HepG2 (cell line): ENCODE measurements at regions not wholly inside any gene's neighbourhood (a gene's known extent, or its start where the extent isn't known, plus 50 kb on each side); places are given as distances from the start of the nearest gene placed in this dataset.
A peak's percentile ranks its signal among the peaks of the same experiment; 100 is the strongest.

Experiments
- ATAC-seq: fragments of 200-7000 bp; cut with Tn5 transposase; 3 replicates; pipeline ENCODE4 v1.9.1; 2020; ENCODE audit warnings: mild to moderate bottlenecking, moderate library complexity
- BruUV-seq: library from RNA; stranded (reverse); fragments of 400-500 nt; replicated peaks from 2 replicates; lab custom pipeline; 2021; lab: Mats Ljungman, UMichigan
- CTCF ChIA-PET: fragments of 300-600 bp; formaldehyde crosslinking; extraction: SDS; loops from one replicate; lab custom pipeline; 2021; ENCODE audit warnings: low total read pairs, inconsistent platforms, low intra/inter-chr PET ratio; lab: Yijun Ruan, JAX
- POLR2A ChIA-PET: fragments of 350-600 bp; sonication (Branson Sonifier 250); formaldehyde crosslinking; loops from one replicate; lab custom pipeline; 2020; ENCODE audit warnings: antibody characterized with exemption, inconsistent platforms; lab: Yijun Ruan, JAX
- DNase-seq: peaks from one replicate; pipeline ENCODE4 v3.0.0-alpha.2; 2015; ENCODE audit warnings: low spot score
- FAIRE-seq: peaks from 3 replicates; lab custom pipeline; 2011; peaks lifted over from hg19 to GRCh38; lab: Jason Lieb, UNC
- H2AFZ ChIP-seq: one replicate; pipeline ENCODE4 v1.6.1; 2011; ENCODE audit warnings: low read length, inconsistent platforms
- H3K27ac ChIP-seq: fragments of 300-600 bp; 3 replicates; pipeline ENCODE4 v1.8.0; 2011; ENCODE audit warnings: mixed run types, mild to moderate bottlenecking, mixed read lengths, low read length, inconsistent platforms; ENCODE audit not compliant: insufficient read depth; ENCODE audit errors: extremely low read length
- H3K27me3 ChIP-seq, 2 experiments: fragments of 200-600 bp in 1 of 2; 2 replicates in 1 of 2; 3 replicates in 1 of 2; pipeline versions ENCODE4 v1.6.0 to v1.8.0; 2011; ENCODE audit warnings: low read length in 2 of 2, mild to moderate bottlenecking in 2 of 2, moderate library complexity in 2 of 2, inconsistent platforms in 1 of 2; ENCODE audit not compliant: insufficient read depth in 2 of 2, control insufficient read depth in 1 of 2
- H3K36me3 ChIP-seq, 2 experiments: fragments of 200-600 bp in 1 of 2; replicated peaks in 1 of 2; 2 replicates in 1 of 2; 3 replicates in 1 of 2; pipeline versions ENCODE4 v1.5.1 to v1.8.0; 2011; ENCODE audit warnings: low read length in 2 of 2, inconsistent platforms in 1 of 2; ENCODE audit not compliant: insufficient read depth in 2 of 2, control insufficient read depth in 1 of 2
- H3K4me1 ChIP-seq: 2 replicates; pipeline ENCODE4 v1.5.1; 2012; ENCODE audit warnings: low read length, inconsistent platforms; ENCODE audit not compliant: insufficient read depth
- H3K4me2 ChIP-seq: 2 replicates; pipeline ENCODE4 v1.6.0; 2011; ENCODE audit warnings: low read depth, low read length, inconsistent platforms
- H3K4me3 ChIP-seq, 3 experiments: fragments of 200-600 bp in 1 of 3; sonication (generic), shearing (Covaris generic) in 1 of 3; replicated peaks in 1 of 3; 2 replicates each; pipeline ENCODE4 v1.5.1; 2011 to 2016; ENCODE audit warnings: low read length in 3 of 3, inconsistent platforms in 2 of 3, low read depth in 2 of 3, mild to moderate bottlenecking in 2 of 3, control low read depth in 1 of 3, mixed read lengths in 1 of 3; ENCODE audit not compliant: insufficient read depth in 1 of 3
- H3K79me2 ChIP-seq: one replicate; pipeline ENCODE4 v1.6.1; 2011; ENCODE audit warnings: low read length, inconsistent platforms; ENCODE audit not compliant: insufficient read depth
- H3K9ac ChIP-seq: 2 replicates; pipeline ENCODE4 v1.6.0; 2011; ENCODE audit warnings: mild to moderate bottlenecking, low read depth, low read length, inconsistent platforms; ENCODE audit not compliant: insufficient read depth
- H3K9me3 ChIP-seq: 2 replicates; pipeline ENCODE4 v1.5.1; 2012; ENCODE audit warnings: mild to moderate bottlenecking, low read length
- H4K20me1 ChIP-seq: 2 replicates; pipeline ENCODE4 v1.6.0; 2011; ENCODE audit warnings: inconsistent platforms, mild to moderate bottlenecking, low read length, moderate library complexity; ENCODE audit not compliant: insufficient read depth
- BHLHE40 ChIP-seq: IDR thresholded peaks from 2 replicates; pipeline ENCODE4 v1.6.1; 2011; ENCODE audit warnings: low read length, improper control_type of control experiment
- DZIP1 ChIP-seq: sonication (generic); formaldehyde crosslinking; IDR thresholded peaks from 2 replicates; pipeline ENCODE4 v1.5.0; 2020; ENCODE audit warnings: mild to moderate bottlenecking, missing genetic modification reagents
- FLYWCH1 ChIP-seq: sonication (generic); formaldehyde crosslinking; IDR thresholded peaks from 2 replicates; pipeline ENCODE4 v1.8.1; 2023; ENCODE audit warnings: mild to moderate bottlenecking, missing genetic modification reagents
- FOXJ3 ChIP-seq: sonication (generic); formaldehyde crosslinking; IDR thresholded peaks from 2 replicates; pipeline ENCODE4 v1.4.0; 2020; ENCODE audit warnings: missing genetic modification reagents, mild to moderate bottlenecking, borderline replicate concordance
- HCFC1 ChIP-seq: fragments of 150-350 bp; IDR thresholded peaks from 2 replicates; pipeline ENCODE4 v1.6.1; 2014; ENCODE audit warnings: low read depth, low read length
- NFIC ChIP-seq: IDR thresholded peaks from 2 replicates; pipeline ENCODE4 v1.6.1; 2012; ENCODE audit warnings: mild to moderate bottlenecking, low read length, inconsistent platforms
- NR2C2 ChIP-seq: sonication (generic); formaldehyde crosslinking; IDR thresholded peaks from 2 replicates; pipeline ENCODE4 v1.4.0; 2020; ENCODE audit warnings: missing genetic modification reagents, mild to moderate bottlenecking, moderate library complexity, borderline replicate concordance
- NR2F1 ChIP-seq, 2 experiments: fragments of 450-650 bp in 1 of 2; formaldehyde crosslinking in 1 of 2; IDR thresholded peaks; 2 replicates each; pipeline versions ENCODE4 v1.5.0 to v1.6.1; 2016 to 2020; ENCODE audit warnings: mild to moderate bottlenecking in 1 of 2, missing compliant biosample characterization in 1 of 2, missing genetic modification reagents in 1 of 2, moderate library complexity in 1 of 2
- RFX3 ChIP-seq: IDR thresholded peaks from 2 replicates; pipeline ENCODE4 v1.6.1; 2016; ENCODE audit warnings: missing biosample characterization, missing genetic modification reagents
- ZNF574 ChIP-seq: sonication (generic); formaldehyde crosslinking; IDR thresholded peaks from 2 replicates; pipeline ENCODE4 v1.4.0; 2020; ENCODE audit warnings: missing genetic modification reagents
- ZNF83 ChIP-seq: sonication (generic); formaldehyde crosslinking; IDR thresholded peaks from 2 replicates; pipeline ENCODE4 v1.4.0; 2020; ENCODE audit warnings: missing genetic modification reagents, mild to moderate bottlenecking, borderline replicate concordance
- ZSCAN31 ChIP-seq: sonication (generic); formaldehyde crosslinking; IDR thresholded peaks from 2 replicates; pipeline ENCODE4 v1.5.0; 2020; ENCODE audit warnings: low read depth, mild to moderate bottlenecking, missing genetic modification reagents
- WGBS: methylation state at CpG from one replicate; pipeline ENCODE4 v1.1.6; 2017; ENCODE audit warnings: low lambda C conversion rate; 5-methylcytosine and 5-hydroxymethylcytosine counted together
- in situ Hi-C: cut with HindIII; loops from 2 replicates; pipeline ENCODE4 v1.10.0; 2017; ENCODE audit warnings: low pct_unique_long_range_greater_than_20kb; ENCODE audit not compliant: extremely low pct_ligation_motif_present
- intact Hi-C: fragments of 100-400 bp; cut with micrococcal nuclease; formaldehyde crosslinking; loops from one replicate; pipeline ENCODE4 v1.10.0; 2022; ENCODE audit not compliant: unreplicated experiment

GRCh38 chr20:23233341-23233740, 117.2 kb upstream of the NXT1 start (continued):
- no peak for TF ChIP-seq ZNF574 (CRISPR knock-in tag)
- TF ChIP-seq, all 625 proteins: peak for 0

- 15% methylated on average over 11 of the region's 11 CpGs for WGBS
- H3K27ac ChIP-seq: peak overlapping the region; percentile 27
- peak; percentile 92 for DNase-seq
- in situ Hi-C loops: no loop called here
- FAIRE-seq: peak; percentile 81
- peaks cover 28% of the 10 kb centered on the region for H3K4me1 ChIP-seq
- ChIA-PET POLR2A (interaction anchor here (1.0 kb wide), 2 partner anchors 36 to 117 kb away, joined by 3 read pairs; no protein-coding TSS in a partner anchor), CTCF (no interaction called here)
- H3K9ac ChIP-seq: no peak overlapping the region
- no peaks in the 10 kb centered on the region for H3K79me2 ChIP-seq
- no peak overlapping the region for H2AFZ ChIP-seq
- no peaks in the 10 kb centered on the region for H4K20me1 ChIP-seq
- H3K4me2 ChIP-seq: peak overlapping the region; percentile 29
- intact Hi-C loops: loop anchor here (1.0 kb wide), 2 partner anchors 38 to 105 kb away; no protein-coding TSS in a partner anchor
- no peaks in the 10 kb centered on the region for H3K36me3 ChIP-seq
- H3K27me3 ChIP-seq: no peaks in the 10 kb centered on the region; a peak in 1 of 5 replicates
- BruUV-seq: no TSS peak
- peak; percentile 73 for ATAC-seq
- peaks cover 19% of the 10 kb centered on the region for H3K9me3 ChIP-seq
- peak overlapping the region in 1 of 3 experiments; percentile 5; a peak in 1 of 6 replicates for H3K4me3 ChIP-seq
- TF ChIP-seq HCFC1 (no peak), ZNF83 (no peak), DZIP1 (0 out of 2 replicates have a peak, but pooled peaks have one; percentile 26), FOXJ3 (CRISPR knock-in tag) (no peak), FLYWCH1 (no peak), ZSCAN31 (no peak), BHLHE40 (no peak), RFX3 (CRISPR knock-in tag) (no peak), NFIC (no peak), NR2F1 (CRISPR knock-in tag; IDR thresholded peaks at IDR 0.05) (no peak), NR2C2 (no peak)
Measured at GRCh38 chr20:23232679-23233308, 117.8 kb upstream of the NXT1 start.
